Astrocyte (in vitro differentiated cells and primary cell): ENCODE measurements at regions not wholly inside any gene's neighbourhood (a gene's known extent, or its start where the extent isn't known, plus 50 kb on each side); places are given as distances from the start of the nearest gene placed in this dataset.

ENCODE experiments used
- DNase-seq: peaks from one replicate; pipeline ENCODE4 v3.0.0-alpha.2; 2010; ENCODE audit warnings: low read depth
- FAIRE-seq: peaks from 2 replicates; lab custom pipeline; 2011; peaks lifted over from hg19 to GRCh38; lab: Jason Lieb, UNC
- H2AFZ ChIP-seq: 2 replicates; pipeline ENCODE4 v1.6.0; 2012; ENCODE audit warnings: low read depth, low read length, inconsistent platforms
- H3K27ac ChIP-seq: 2 replicates; pipeline ENCODE4 v1.5.1; 2011; ENCODE audit warnings: low read depth, low read length, inconsistent platforms
- H3K27me3 ChIP-seq: 2 replicates; pipeline ENCODE4 v1.6.0; 2011; ENCODE audit warnings: low read length, inconsistent platforms; ENCODE audit not compliant: insufficient read depth
- H3K36me3 ChIP-seq: 2 replicates; pipeline ENCODE4 v1.5.1; 2011; ENCODE audit warnings: low read length, inconsistent platforms; ENCODE audit not compliant: insufficient read depth
- H3K4me1 ChIP-seq: 2 replicates; pipeline ENCODE4 v1.5.1; 2011; ENCODE audit warnings: low read length, inconsistent platforms; ENCODE audit not compliant: insufficient read depth
- H3K4me2 ChIP-seq: 2 replicates; pipeline ENCODE4 v1.6.0; 2012; ENCODE audit warnings: low read length, inconsistent platforms
- H3K4me3 ChIP-seq: 2 replicates; pipeline ENCODE4 v1.5.1; 2011; ENCODE audit warnings: low read depth, mild to moderate bottlenecking, low read length, inconsistent platforms; ENCODE audit not compliant: insufficient read depth
- H3K79me2 ChIP-seq: 2 replicates; pipeline ENCODE4 v1.6.0; 2012; ENCODE audit warnings: mild to moderate bottlenecking, low read length, inconsistent platforms; ENCODE audit not compliant: insufficient read depth
- H3K9ac ChIP-seq: 2 replicates; pipeline ENCODE4 v1.6.0; 2012; ENCODE audit warnings: mild to moderate bottlenecking, low read length, inconsistent platforms
- H3K9me3 ChIP-seq: 2 replicates; pipeline ENCODE4 v1.5.1; 2012; ENCODE audit warnings: low read depth, mild to moderate bottlenecking, low read length, inconsistent platforms; ENCODE audit not compliant: insufficient read depth
- H4K20me1 ChIP-seq: 2 replicates; pipeline ENCODE4 v1.6.0; 2012; ENCODE audit warnings: low read length, inconsistent platforms; ENCODE audit not compliant: insufficient read depth
- H3K27ac Mint-ChIP-seq: one replicate; pipeline ENCODE4 v1.8.0; 2021; ENCODE audit warnings: mild to moderate bottlenecking, mixed read lengths; ENCODE audit not compliant: unreplicated experiment
- H3K27me3 Mint-ChIP-seq: one replicate; pipeline ENCODE4 v1.8.0; 2021; ENCODE audit warnings: low read depth, mixed read lengths; ENCODE audit not compliant: unreplicated experiment
- H3K36me3 Mint-ChIP-seq: one replicate; pipeline ENCODE4 v1.8.0; 2021; ENCODE audit warnings: low read depth, mixed read lengths; ENCODE audit not compliant: unreplicated experiment
- H3K4me1 Mint-ChIP-seq: one replicate; pipeline ENCODE4 v1.8.0; 2021; ENCODE audit warnings: low read depth, mixed read lengths; ENCODE audit not compliant: unreplicated experiment
- H3K4me3 Mint-ChIP-seq: one replicate; pipeline ENCODE4 v1.8.0; 2021; ENCODE audit warnings: mild to moderate bottlenecking, moderate library complexity, mixed read lengths; ENCODE audit not compliant: unreplicated experiment
- H3K9me3 Mint-ChIP-seq: one replicate; pipeline ENCODE4 v1.8.0; 2021; ENCODE audit warnings: mild to moderate bottlenecking, mixed read lengths; ENCODE audit not compliant: unreplicated experiment
- CTCF ChIP-seq: IDR thresholded peaks from 2 replicates; pipeline ENCODE4 v1.5.1; 2011; ENCODE audit warnings: low read depth, mild to moderate bottlenecking, inconsistent platforms, low read length, moderate library complexity; ENCODE audit not compliant: insufficient read depth
- EZH2 ChIP-seq: IDR thresholded peaks from 2 replicates; pipeline ENCODE4 v1.6.1; 2012; ENCODE audit warnings: mild to moderate bottlenecking, low read length, inconsistent platforms; ENCODE audit not compliant: insufficient read depth

GRCh38 chr14:34184126-34184525 lies 233.3 kb upstream of the EGLN3 start:
- Histone ChIP-seq H2AFZ (no peak overlapping the region), H3K9ac (no peak overlapping the region), H3K4me3 (no peak overlapping the region), H3K4me1 (no peaks in the 10 kb centered on the region), H3K27ac (no peak overlapping the region), H3K36me3 (no peaks in the 10 kb centered on the region), H3K79me2 (no peaks in the 10 kb centered on the region), H3K27me3 (no peaks in the 10 kb centered on the region), H3K9me3 (no peaks in the 10 kb centered on the region), H3K4me2 (no peak overlapping the region), H4K20me1 (no peaks in the 10 kb centered on the region)
- no peak for TF ChIP-seq CTCF
- TF ChIP-seq EZH2: no peak
- no peaks in the 10 kb centered on the region for H3K27me3 Mint-ChIP-seq
- FAIRE-seq (no peak), DNase-seq (no peak)
- H3K36me3 Mint-ChIP-seq: no peaks in the 10 kb centered on the region
- H3K4me3 Mint-ChIP-seq: no peak overlapping the region
- no peak overlapping the region for H3K27ac Mint-ChIP-seq
- no peaks in the 10 kb centered on the region for H3K9me3 Mint-ChIP-seq
- peaks cover 7% of the 10 kb centered on the region for H3K4me1 Mint-ChIP-seq

GRCh38 chr14:34183478-34183877 lies 232.6 kb upstream of the EGLN3 start:
- H3K4me1 Mint-ChIP-seq: peaks cover 7% of the 10 kb centered on the region

More at GRCh38 chr14:34183478-34183877, 232.6 kb upstream of the EGLN3 start:
- Mint-ChIP-seq H3K4me3 (no peak overlapping the region), H3K27ac (no peak overlapping the region), H3K36me3 (no peaks in the 10 kb centered on the region), H3K9me3 (no peaks in the 10 kb centered on the region), H3K27me3 (no peaks in the 10 kb centered on the region)
- TF ChIP-seq EZH2 (no peak), CTCF (no peak)
- Histone ChIP-seq H3K79me2 (no peaks in the 10 kb centered on the region), H4K20me1 (no peaks in the 10 kb centered on the region), H2AFZ (no peak overlapping the region), H3K4me3 (no peak overlapping the region), H3K27ac (no peak overlapping the region), H3K27me3 (no peaks in the 10 kb centered on the region), H3K9me3 (no peaks in the 10 kb centered on the region), H3K36me3 (no peaks in the 10 kb centered on the region), H3K4me2 (no peak overlapping the region), H3K9ac (no peak overlapping the region), H3K4me1 (no peaks in the 10 kb centered on the region)
- FAIRE-seq (no peak), DNase-seq (no peak)
